Effector memory CD4-positive, alpha-beta T cell (primary cell): ENCODE measurements at regions not wholly inside any gene's neighbourhood (a gene's known extent, or its start where the extent isn't known, plus 50 kb on each side); places are given as distances from the start of the nearest gene placed in this dataset.

ENCODE experiments used
- DNase-seq, 3 donors: peaks; one replicate each; pipeline ENCODE4 v3.0.0-alpha.2; 2020
- H3K27ac ChIP-seq: 2 replicates; pipeline ENCODE4 v1.7.0; 2013; ENCODE audit warnings: mild to moderate bottlenecking, low read length, moderate library complexity; ENCODE audit not compliant: insufficient read depth, poor library complexity, severe bottlenecking
- H3K27me3 ChIP-seq: replicated peaks from 2 replicates; pipeline ENCODE4 v1.7.0; 2013; ENCODE audit warnings: mild to moderate bottlenecking, low read length; ENCODE audit not compliant: insufficient read depth, control insufficient read depth, poor library complexity, severe bottlenecking
- H3K36me3 ChIP-seq: 2 replicates; pipeline ENCODE4 v1.7.0; 2013; ENCODE audit warnings: mild to moderate bottlenecking, low read length, moderate library complexity; ENCODE audit not compliant: control insufficient read depth, insufficient read depth
- H3K4me1 ChIP-seq: 2 replicates; pipeline ENCODE4 v1.7.0; 2013; ENCODE audit warnings: low read length, mild to moderate bottlenecking; ENCODE audit not compliant: control insufficient read depth, insufficient read depth, poor library complexity, severe bottlenecking
- H3K4me3 ChIP-seq: 2 replicates; pipeline ENCODE4 v1.7.0; 2013; ENCODE audit warnings: low read length, low read depth, mild to moderate bottlenecking; ENCODE audit not compliant: insufficient read depth, poor library complexity, severe bottlenecking
- H3K9me3 ChIP-seq: 2 replicates; pipeline ENCODE4 v1.7.0; 2013; ENCODE audit warnings: mild to moderate bottlenecking, low read length, moderate library complexity; ENCODE audit not compliant: control insufficient read depth

GRCh38 chr1:93734999-93735398, 53.4 kb upstream of the BCAR3 start:
- H3K4me3 ChIP-seq, result no peak overlapping the region
- H3K9me3 ChIP-seq, result no peaks in the 10 kb centered on the region
- no peak for DNase-seq
- no peaks in the 10 kb centered on the region for H3K4me1 ChIP-seq
- H3K27ac ChIP-seq, result no peak overlapping the region
- H3K36me3 ChIP-seq, result no peaks in the 10 kb centered on the region
- H3K27me3 ChIP-seq, result no peaks in the 10 kb centered on the region

- Histone ChIP-seq H3K9me3 (no peaks in the 10 kb centered on the region), H3K36me3 (no peaks in the 10 kb centered on the region), H3K27ac (no peak overlapping the region), H3K4me1 (no peaks in the 10 kb centered on the region), H3K4me3 (no peak overlapping the region), H3K27me3 (no peaks in the 10 kb centered on the region)
- DNase-seq, result no peak
Observed at GRCh38 chr1:93733340-93733739, 51.7 kb upstream of the BCAR3 start.

GRCh38 chr1:93732514-93732913, 50.9 kb upstream of the BCAR3 start:
- DNase-seq, result no peak
- Histone ChIP-seq H3K36me3 (no peaks in the 10 kb centered on the region), H3K27ac (no peak overlapping the region), H3K9me3 (no peaks in the 10 kb centered on the region), H3K27me3 (no peaks in the 10 kb centered on the region), H3K4me1 (no peaks in the 10 kb centered on the region), H3K4me3 (no peak overlapping the region)
